IMR-90 (cell line): ENCODE measurements at regions not wholly inside any gene's neighbourhood (a gene's known extent, or its start where the extent isn't known, plus 50 kb on each side); places are given as distances from the start of the nearest gene placed in this dataset.

ENCODE experiments used
- ATAC-seq: fragments of 200-7000 bp; cut with Tn5 transposase; 2 replicates; pipeline ENCODE4 v1.9.1; 2020; ENCODE audit warnings: low read depth, mild to moderate bottlenecking, moderate library complexity
- BruUV-seq: library from RNA; stranded (reverse); fragments of 400-500 nt; replicated peaks from 2 replicates; lab custom pipeline; 2021; lab: Mats Ljungman, UMichigan
- CTCF ChIA-PET: fragments of 300-600 bp; formaldehyde crosslinking; extraction: SDS; loops from one replicate; lab custom pipeline; 2021; ENCODE audit warnings: antibody characterized with exemption; lab: Yijun Ruan, JAX
- POLR2A ChIA-PET: fragments of 300-600 bp; sonication (Branson Sonifier 250); formaldehyde crosslinking; loops from one replicate; lab custom pipeline; 2022; ENCODE audit warnings: antibody characterized with exemption; ENCODE audit not compliant: unreplicated experiment; lab: Charles Lee
- DNase-seq: peaks from one replicate; pipeline ENCODE4 v3.0.0; 2013
- H2AFZ ChIP-seq: replicated peaks from 2 replicates; pipeline ENCODE3; 2013; ENCODE audit warnings: low read length, mild to moderate bottlenecking; ENCODE audit not compliant: poor library complexity
- H2AK5ac ChIP-seq: 2 replicates; pipeline ENCODE4 v1.6.1; 2013; ENCODE audit warnings: low read depth, low read length, inconsistent platforms
- H2AK9ac ChIP-seq: replicated peaks from 2 replicates; pipeline ENCODE3; 2013; ENCODE audit warnings: mild to moderate bottlenecking, low read depth, low read length, moderate library complexity; ENCODE audit not compliant: poor library complexity
- H2BK120ac ChIP-seq: 2 replicates; pipeline ENCODE4 v1.6.1; 2013; ENCODE audit warnings: low read depth, low read length, inconsistent platforms
- H2BK15ac ChIP-seq: 3 replicates; pipeline ENCODE4 v1.6.1; 2013; ENCODE audit warnings: low read depth, low read length, inconsistent platforms
- H2BK20ac ChIP-seq: 2 replicates; pipeline ENCODE4 v1.6.1; 2013; ENCODE audit warnings: low read depth, mild to moderate bottlenecking, inconsistent platforms, low read length, moderate library complexity
- H2BK5ac ChIP-seq: 2 replicates; pipeline ENCODE4 v1.6.1; 2013; ENCODE audit warnings: mild to moderate bottlenecking, low read depth, low read length, inconsistent platforms; ENCODE audit not compliant: poor library complexity, severe bottlenecking
- H3K14ac ChIP-seq: replicated peaks from 2 replicates; pipeline ENCODE4 v1.6.1; 2013; ENCODE audit warnings: low read depth, low read length, inconsistent platforms
- H3K18ac ChIP-seq: 2 replicates; pipeline ENCODE4 v1.6.1; 2013; ENCODE audit warnings: low read depth, low read length, control low read depth
- H3K23ac ChIP-seq: 2 replicates; pipeline ENCODE4 v1.6.1; 2013; ENCODE audit warnings: low read depth, low read length, inconsistent platforms
- H3K27ac ChIP-seq: 2 replicates; pipeline ENCODE4 v1.5.1; 2013; ENCODE audit warnings: mild to moderate bottlenecking, control low read depth, low read length; ENCODE audit not compliant: insufficient read depth
- H3K27me3 ChIP-seq: 2 replicates; pipeline ENCODE4 v1.6.1; 2013; ENCODE audit warnings: low read length; ENCODE audit not compliant: control insufficient read depth, insufficient read depth
- H3K36me3 ChIP-seq: 2 replicates; pipeline ENCODE4 v1.6.1; 2013; ENCODE audit warnings: low read length, mixed read lengths; ENCODE audit not compliant: control insufficient read depth, insufficient read depth
- H3K4ac ChIP-seq: 2 replicates; pipeline ENCODE4 v1.6.1; 2013; ENCODE audit warnings: low read depth, low read length, inconsistent platforms
- H3K4me1 ChIP-seq: 2 replicates; pipeline ENCODE4 v1.6.1; 2013; ENCODE audit warnings: low read length, mixed read lengths; ENCODE audit not compliant: control insufficient read depth, insufficient read depth
- H3K4me2 ChIP-seq: 2 replicates; pipeline ENCODE4 v1.6.1; 2013; ENCODE audit warnings: low read depth, mild to moderate bottlenecking, control low read depth, low read length, moderate library complexity
- H3K4me3 ChIP-seq: 2 replicates; pipeline ENCODE4 v1.5.1; 2013; ENCODE audit warnings: low read depth, mild to moderate bottlenecking, control low read depth, low read length, moderate library complexity; ENCODE audit not compliant: insufficient read depth
- H3K56ac ChIP-seq: 2 replicates; pipeline ENCODE4 v1.6.1; 2013; ENCODE audit warnings: low read length, inconsistent platforms; ENCODE audit not compliant: insufficient read depth; ENCODE audit errors: extremely low read depth
- H3K79me1 ChIP-seq, 2 experiments: 2 replicates each; pipeline ENCODE4 v1.6.1; 2013; ENCODE audit warnings: low read length in 2 of 2, inconsistent platforms in 1 of 2, low read depth in 1 of 2
- H3K9ac ChIP-seq: 2 replicates; pipeline ENCODE4 v1.6.1; 2013; ENCODE audit warnings: low read depth, low read length, control low read depth
- H3K9me1 ChIP-seq: 2 replicates; pipeline ENCODE4 v1.6.1; 2013; ENCODE audit warnings: low read length, inconsistent platforms; ENCODE audit not compliant: insufficient read depth
- H3K9me3 ChIP-seq: 2 replicates; pipeline ENCODE4 v1.6.1; 2013; ENCODE audit warnings: low read length; ENCODE audit not compliant: control insufficient read depth, insufficient read depth
- H4K20me1 ChIP-seq: 2 replicates; pipeline ENCODE4 v1.6.1; 2013; ENCODE audit warnings: low read length, inconsistent platforms; ENCODE audit not compliant: insufficient read depth
- H4K5ac ChIP-seq: 2 replicates; pipeline ENCODE4 v1.6.1; 2013; ENCODE audit warnings: mild to moderate bottlenecking, low read depth, low read length, control low read depth
- H4K8ac ChIP-seq, 2 experiments: 2 replicates each; pipeline ENCODE4 v1.6.1; 2013; ENCODE audit warnings: low read depth in 2 of 2, low read length in 2 of 2, control low read depth in 1 of 2, inconsistent platforms in 1 of 2
- H4K91ac ChIP-seq: 2 replicates; pipeline ENCODE4 v1.6.1; 2013; ENCODE audit warnings: low read depth, low read length, inconsistent platforms; ENCODE audit not compliant: insufficient read depth
- CHD1 ChIP-seq: IDR thresholded peaks from 2 replicates; pipeline ENCODE4 v1.6.1; 2012; ENCODE audit warnings: low read depth, low read length, improper control_type of control experiment
- FOS ChIP-seq: fragments of 150-350 bp; IDR thresholded peaks from 2 replicates; pipeline ENCODE4 v1.6.1; 2016; ENCODE audit warnings: low read depth, low read length
- MXI1 ChIP-seq: IDR thresholded peaks from 2 replicates; pipeline ENCODE4 v1.6.1; 2012; ENCODE audit warnings: low read depth, mild to moderate bottlenecking, low read length, moderate library complexity, borderline replicate concordance
- NFE2L2 ChIP-seq: fragments of 150-350 bp; IDR thresholded peaks from 2 replicates; pipeline ENCODE4 v1.6.1; 2016; ENCODE audit warnings: low read depth, mild to moderate bottlenecking, low read length
- RAD21 ChIP-seq: IDR thresholded peaks from 2 replicates; pipeline ENCODE4 v1.6.1; 2012; ENCODE audit warnings: low read length, improper control_type of control experiment
- RCOR1 ChIP-seq: IDR thresholded peaks from 2 replicates; pipeline ENCODE4 v1.6.1; 2012; ENCODE audit warnings: mild to moderate bottlenecking, low read length, improper control_type of control experiment; ENCODE audit not compliant: insufficient replicate concordance
- RFX5 ChIP-seq: IDR thresholded peaks from 2 replicates; pipeline ENCODE4 v1.8.0; 2012; ENCODE audit warnings: low read depth, mild to moderate bottlenecking, low read length, moderate library complexity
- WGBS, 2 experiments: methylation state at CpG; one replicate each; pipeline versions ENCODE4 v1.1.5 to v1.1.7; 2013; ENCODE audit warnings: missing lambda C conversion rate in 2 of 2; ENCODE audit not compliant: insufficient read length in 1 of 2; ENCODE audit errors: extremely low coverage in 2 of 2; 5-methylcytosine and 5-hydroxymethylcytosine counted together
- dilution Hi-C: fragments of 300-500 bp; cut with HindIII; formaldehyde crosslinking; loops from one replicate; pipeline ENCODE4 v1.14.3; 2018; ENCODE audit warnings: low sequenced_read_pairs; ENCODE audit not compliant: unreplicated experiment
- in situ Hi-C: fragments of 300-500 bp; cut with MboI; formaldehyde crosslinking; loops from 3 replicates; pipeline ENCODE4 v1.14.3; 2019; ENCODE audit warnings: low sequenced_read_pairs, inconsistent platforms, mixed read lengths
- intact Hi-C: fragments of 100-400 bp; cut with micrococcal nuclease; formaldehyde crosslinking; loops from 2 replicates; pipeline ENCODE4 v1.10.0; 2022
- TF ChIP-seq, protein P1 (sequence below): conservative IDR thresholded peaks from 2 replicates; pipeline ENCODE4 v1.5.1; 2012; ENCODE audit warnings: mild to moderate bottlenecking, low read depth, low read length, improper control_type of control experiment

DNA sequence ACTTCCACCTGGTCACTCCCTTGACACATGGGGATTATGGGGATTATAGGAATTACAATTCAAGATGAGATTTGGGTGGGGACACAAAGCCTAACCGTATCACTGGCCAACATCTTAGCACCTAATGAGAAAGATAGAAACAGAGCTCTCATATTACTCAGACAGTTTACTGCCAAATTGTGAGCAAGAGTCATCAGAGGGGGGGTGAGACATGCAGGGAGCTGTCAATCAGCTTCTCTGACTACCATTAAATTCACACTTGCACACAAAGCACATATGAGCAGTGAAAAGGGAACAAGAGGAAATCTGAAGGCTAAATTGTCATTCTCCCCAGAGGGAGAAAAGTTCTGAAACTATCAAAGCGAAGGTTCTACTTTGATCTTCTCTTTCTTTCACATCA lies 78.1 kb upstream of the GRIN2B start:
- DNase-seq (no peak), ATAC-seq (no peak)
- no TSS peak for BruUV-seq
- Histone ChIP-seq H2BK20ac (no peak overlapping the region), H2AK5ac (no peak overlapping the region), H3K79me1 (no peaks in the 10 kb centered on the region), H3K9ac (no peak overlapping the region), H3K36me3 (no peaks in the 10 kb centered on the region), H4K8ac (no peak overlapping the region), H3K56ac (no peak overlapping the region), H2AFZ (no peak overlapping the region), H3K27ac (no peak overlapping the region), H3K27me3 (no peaks in the 10 kb centered on the region), H4K91ac (no peak overlapping the region), H4K5ac (no peak overlapping the region), H3K4me1 (no peaks in the 10 kb centered on the region), H3K4me2 (no peak overlapping the region), H2BK15ac (no peak overlapping the region), H3K9me1 (no peaks in the 10 kb centered on the region), H3K4me3 (no peak overlapping the region), H2AK9ac (no peak overlapping the region), H3K4ac (no peak overlapping the region), H2BK5ac (no peak overlapping the region), H3K18ac (no peak overlapping the region), H4K20me1 (no peaks in the 10 kb centered on the region), H3K9me3 (peaks cover 16% of the 10 kb centered on the region), H3K14ac (no peak overlapping the region), H2BK120ac (no peak overlapping the region), H3K23ac (no peak overlapping the region)
- intact Hi-C loops (no loop called here), dilution Hi-C loops (no loop called here), in situ Hi-C loops (no loop called here)
- ChIA-PET CTCF (no interaction called here), POLR2A (no interaction called here)
- no CpG with 5 or more reads among the region's 2 CpGs for WGBS, 2 experiments
- no peak for TF ChIP-seq CHD1
- no peak for TF ChIP-seq RAD21
- no peak for TF ChIP-seq MXI1
- TF ChIP-seq, protein P1, sequence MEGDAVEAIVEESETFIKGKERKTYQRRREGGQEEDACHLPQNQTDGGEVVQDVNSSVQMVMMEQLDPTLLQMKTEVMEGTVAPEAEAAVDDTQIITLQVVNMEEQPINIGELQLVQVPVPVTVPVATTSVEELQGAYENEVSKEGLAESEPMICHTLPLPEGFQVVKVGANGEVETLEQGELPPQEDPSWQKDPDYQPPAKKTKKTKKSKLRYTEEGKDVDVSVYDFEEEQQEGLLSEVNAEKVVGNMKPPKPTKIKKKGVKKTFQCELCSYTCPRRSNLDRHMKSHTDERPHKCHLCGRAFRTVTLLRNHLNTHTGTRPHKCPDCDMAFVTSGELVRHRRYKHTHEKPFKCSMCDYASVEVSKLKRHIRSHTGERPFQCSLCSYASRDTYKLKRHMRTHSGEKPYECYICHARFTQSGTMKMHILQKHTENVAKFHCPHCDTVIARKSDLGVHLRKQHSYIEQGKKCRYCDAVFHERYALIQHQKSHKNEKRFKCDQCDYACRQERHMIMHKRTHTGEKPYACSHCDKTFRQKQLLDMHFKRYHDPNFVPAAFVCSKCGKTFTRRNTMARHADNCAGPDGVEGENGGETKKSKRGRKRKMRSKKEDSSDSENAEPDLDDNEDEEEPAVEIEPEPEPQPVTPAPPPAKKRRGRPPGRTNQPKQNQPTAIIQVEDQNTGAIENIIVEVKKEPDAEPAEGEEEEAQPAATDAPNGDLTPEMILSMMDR = no peak
- TF ChIP-seq RFX5 = no peak
- TF ChIP-seq FOS = no peak
- no peak for TF ChIP-seq NFE2L2
- no peak for TF ChIP-seq RCOR1
